DND-41 (cell line): ENCODE measurements at regions not wholly inside any gene's neighbourhood (a gene's known extent, or its start where the extent isn't known, plus 50 kb on each side); places are given as distances from the start of the nearest gene placed in this dataset.

ENCODE experiments used
- ATAC-seq: fragments of 200-7000 bp; cut with Tn5 transposase; 3 replicates; pipeline ENCODE4 v1.9.1; 2021; ENCODE audit warnings: low read depth; ENCODE audit not compliant: insufficient read depth
- DNase-seq: peaks from one replicate; pipeline ENCODE4 v3.0.0-alpha.2; 2020
- H2AFZ ChIP-seq: 2 replicates; pipeline ENCODE4 v1.6.0; 2012; ENCODE audit warnings: low read depth, low read length
- H3K27ac ChIP-seq: 2 replicates; pipeline ENCODE4 v1.5.1; 2012; ENCODE audit warnings: low read length, inconsistent platforms
- H3K27me3 ChIP-seq: fragments of 200-600 bp; sonication (generic); 2 replicates; pipeline ENCODE4 v1.6.0; 2012; ENCODE audit warnings: low read length, mild to moderate bottlenecking, inconsistent platforms; ENCODE audit not compliant: insufficient read depth, poor library complexity
- H3K36me3 ChIP-seq: 2 replicates; pipeline ENCODE4 v1.5.1; 2012; ENCODE audit warnings: low read length, inconsistent platforms; ENCODE audit not compliant: insufficient read depth
- H3K4me1 ChIP-seq: 2 replicates; pipeline ENCODE4 v1.5.1; 2012; ENCODE audit warnings: mild to moderate bottlenecking, low read length; ENCODE audit not compliant: insufficient read depth
- H3K4me2 ChIP-seq: 2 replicates; pipeline ENCODE4 v1.6.0; 2012; ENCODE audit warnings: mild to moderate bottlenecking, moderate library complexity, low read length, inconsistent platforms; ENCODE audit not compliant: insufficient read depth
- H3K4me3 ChIP-seq, 2 experiments: fragments of 200-600 bp in 1 of 2; shearing (Covaris generic) in 1 of 2; 2 replicates each; pipeline ENCODE4 v1.5.1; 2012 to 2016; ENCODE audit warnings: inconsistent platforms in 2 of 2, low read length in 2 of 2, mild to moderate bottlenecking in 2 of 2, low read depth in 1 of 2, moderate library complexity in 1 of 2
- H3K79me2 ChIP-seq: 2 replicates; pipeline ENCODE4 v1.6.0; 2012; ENCODE audit warnings: low read length, inconsistent platforms; ENCODE audit not compliant: insufficient read depth
- H3K9ac ChIP-seq: 2 replicates; pipeline ENCODE4 v1.6.0; 2012; ENCODE audit warnings: low read depth, mild to moderate bottlenecking, inconsistent platforms, low read length, moderate library complexity
- H3K9me3 ChIP-seq: 2 replicates; pipeline ENCODE4 v1.5.1; 2012; ENCODE audit warnings: low read length, moderate library complexity, mild to moderate bottlenecking, inconsistent platforms; ENCODE audit not compliant: insufficient read depth, severe bottlenecking
- H4K20me1 ChIP-seq: 2 replicates; pipeline ENCODE4 v1.6.0; 2012; ENCODE audit warnings: low read length; ENCODE audit not compliant: insufficient read depth
- CTCF ChIP-seq: IDR thresholded peaks from 2 replicates; pipeline ENCODE4 v1.5.1; 2012; ENCODE audit warnings: borderline replicate concordance, low read length, moderate library complexity, mild to moderate bottlenecking; ENCODE audit not compliant: poor library complexity, severe bottlenecking; ENCODE audit errors: extremely low read depth
- EZH2 ChIP-seq: IDR thresholded peaks from 3 replicates; pipeline ENCODE4 v1.6.1; 2012; ENCODE audit warnings: borderline replicate concordance, low read depth, mild to moderate bottlenecking, moderate library complexity, low read length, inconsistent platforms; ENCODE audit not compliant: severe bottlenecking

GRCh38 chr4:115430024-115430423 lies 316.6 kb upstream of the NDST4 start:
- H3K4me2 ChIP-seq, result no peak overlapping the region
- no peaks in the 10 kb centered on the region for H3K4me1 ChIP-seq
- H3K9ac ChIP-seq, result no peak overlapping the region
- no peaks in the 10 kb centered on the region for H3K79me2 ChIP-seq
- H3K36me3 ChIP-seq, result no peaks in the 10 kb centered on the region
- no peak overlapping the region for H2AFZ ChIP-seq
- no peak overlapping the region for H3K27ac ChIP-seq
- DNase-seq, result no peak
- no peak for ATAC-seq
- no peaks in the 10 kb centered on the region for H3K27me3 ChIP-seq
- H3K4me3 ChIP-seq, result no peak overlapping the region
- no peaks in the 10 kb centered on the region for H3K9me3 ChIP-seq
- H4K20me1 ChIP-seq, result no peaks in the 10 kb centered on the region
- TF ChIP-seq CTCF (no peak), EZH2 (no peak)

GRCh38 chr4:115428455-115428854 lies 315.0 kb upstream of the NDST4 start:
- Histone ChIP-seq H3K9me3 (no peaks in the 10 kb centered on the region), H3K27ac (no peak overlapping the region), H3K9ac (no peak overlapping the region), H2AFZ (no peak overlapping the region), H3K4me2 (no peak overlapping the region), H3K4me3 (no peak overlapping the region), H3K36me3 (no peaks in the 10 kb centered on the region), H3K27me3 (no peaks in the 10 kb centered on the region), H4K20me1 (no peaks in the 10 kb centered on the region), H3K4me1 (no peaks in the 10 kb centered on the region), H3K79me2 (no peaks in the 10 kb centered on the region)
- DNase-seq (no peak), ATAC-seq (no peak)
- TF ChIP-seq EZH2 (no peak), CTCF (no peak)

- Histone ChIP-seq H3K4me1 (no peaks in the 10 kb centered on the region), H3K27ac (no peak overlapping the region), H3K4me2 (no peak overlapping the region), H3K79me2 (no peaks in the 10 kb centered on the region), H3K9me3 (no peaks in the 10 kb centered on the region), H4K20me1 (no peaks in the 10 kb centered on the region), H2AFZ (no peak overlapping the region), H3K36me3 (no peaks in the 10 kb centered on the region), H3K9ac (no peak overlapping the region), H3K27me3 (no peaks in the 10 kb centered on the region), H3K4me3 (no peak overlapping the region)
- TF ChIP-seq CTCF, result no peak
- TF ChIP-seq EZH2, result no peak
- no peak for DNase-seq
- no peak for ATAC-seq
Measured at GRCh38 chr4:115424852-115425251, 311.4 kb upstream of the NDST4 start.
